ENCODE measurements at regions not wholly inside any gene's neighbourhood (a gene's known extent, or its start where the extent isn't known, plus 50 kb on each side); places are given as distances from the start of the nearest gene placed in this dataset.

DNA sequence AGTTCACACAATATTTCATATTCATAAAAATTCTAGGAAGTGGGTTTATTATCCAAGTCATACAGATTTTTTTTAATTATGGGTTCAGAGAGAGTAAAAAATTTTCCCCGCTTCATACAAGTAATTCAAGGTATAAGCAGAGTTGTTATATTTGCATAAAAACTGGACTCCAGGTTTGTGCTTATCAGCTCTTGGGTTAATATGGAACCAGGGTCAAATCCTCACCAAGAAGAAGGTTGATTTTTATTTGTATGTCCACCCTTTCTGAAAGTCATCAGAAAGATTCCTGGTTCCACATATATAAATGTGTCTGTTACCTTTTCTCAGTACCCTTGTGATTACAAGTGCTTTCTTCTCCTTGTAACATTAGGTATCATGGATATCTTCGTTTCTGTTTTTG lies 143.8 kb upstream of the PKN2 start:
- no peaks in the 10 kb centered on the region for H3K36me3 ChIP-seq (ENCODE audit: control insufficient read depth, insufficient read depth, low read length)
- H3K4me1 ChIP-seq (ENCODE audit: control insufficient read depth, insufficient read depth, low read length), result peaks cover 3% of the 10 kb centered on the region
- H3K27me3 ChIP-seq (ENCODE audit: control insufficient read depth, insufficient read depth, low read length), result no peaks in the 10 kb centered on the region
- H3K9me3 ChIP-seq (ENCODE audit: control insufficient read depth, insufficient read depth, low read length), result no peaks in the 10 kb centered on the region
- no peak overlapping the region for H3K4me3 ChIP-seq (ENCODE audit: low read depth, low read length)
- no peak overlapping the region for H3K9ac ChIP-seq (ENCODE audit: low read depth, low read length)

- H3K4me1 ChIP-seq (ENCODE audit: control insufficient read depth, insufficient read depth, low read length), result peaks cover 3% of the 10 kb centered on the region
- no peak overlapping the region for H3K9ac ChIP-seq (ENCODE audit: low read depth, low read length)
- H3K4me3 ChIP-seq (ENCODE audit: low read depth, low read length), result no peak overlapping the region
- no peaks in the 10 kb centered on the region for H3K9me3 ChIP-seq (ENCODE audit: control insufficient read depth, insufficient read depth, low read length)
- no peaks in the 10 kb centered on the region for H3K36me3 ChIP-seq (ENCODE audit: control insufficient read depth, insufficient read depth, low read length)
- H3K27me3 ChIP-seq (ENCODE audit: control insufficient read depth, insufficient read depth, low read length), result no peaks in the 10 kb centered on the region
These were observed 142.5 kb upstream of the PKN2 start for GRCh38 chr1:88541596-88541995.

DNA sequence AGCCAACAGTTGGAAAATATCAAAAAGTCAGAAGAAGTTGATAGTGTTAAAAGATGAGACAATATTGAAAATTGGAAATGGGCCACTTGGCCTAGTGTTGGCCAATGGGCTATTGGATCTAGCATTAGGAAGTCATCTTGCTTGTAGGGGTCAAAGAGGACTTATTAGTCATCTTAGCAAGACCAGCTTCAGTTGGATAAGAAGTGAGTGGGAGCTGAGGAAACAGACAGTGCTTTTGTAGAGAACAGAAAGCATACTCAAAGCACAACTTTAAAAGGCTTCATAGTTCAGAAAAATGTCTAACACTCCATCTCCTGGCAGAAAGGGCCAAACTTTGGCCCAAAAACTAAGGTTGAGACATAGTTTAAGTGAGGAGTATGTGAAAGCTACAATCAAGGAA lies 139.9 kb upstream of the PKN2 start:
- Histone ChIP-seq H3K36me3 (ENCODE audit: control insufficient read depth, insufficient read depth, low read length) (no peaks in the 10 kb centered on the region), H3K4me3 (ENCODE audit: low read depth, low read length) (no peak overlapping the region), H3K9me3 (ENCODE audit: control insufficient read depth, insufficient read depth, low read length) (no peaks in the 10 kb centered on the region), H3K9ac (ENCODE audit: low read depth, low read length) (no peak overlapping the region), H3K27me3 (ENCODE audit: control insufficient read depth, insufficient read depth, low read length) (no peaks in the 10 kb centered on the region), H3K4me1 (ENCODE audit: control insufficient read depth, insufficient read depth, low read length) (peaks cover 3% of the 10 kb centered on the region)

GRCh38 chr1:88549536-88549935 lies 134.5 kb upstream of the PKN2 start:
- Histone ChIP-seq H3K36me3 (ENCODE audit: control insufficient read depth, insufficient read depth, low read length) (no peaks in the 10 kb centered on the region), H3K9ac (ENCODE audit: low read depth, low read length) (no peak overlapping the region), H3K27me3 (ENCODE audit: control insufficient read depth, insufficient read depth, low read length) (no peaks in the 10 kb centered on the region), H3K4me1 (ENCODE audit: control insufficient read depth, insufficient read depth, low read length) (no peaks in the 10 kb centered on the region), H3K9me3 (ENCODE audit: control insufficient read depth, insufficient read depth, low read length) (no peaks in the 10 kb centered on the region), H3K4me3 (ENCODE audit: low read depth, low read length) (no peak overlapping the region)

DNA sequence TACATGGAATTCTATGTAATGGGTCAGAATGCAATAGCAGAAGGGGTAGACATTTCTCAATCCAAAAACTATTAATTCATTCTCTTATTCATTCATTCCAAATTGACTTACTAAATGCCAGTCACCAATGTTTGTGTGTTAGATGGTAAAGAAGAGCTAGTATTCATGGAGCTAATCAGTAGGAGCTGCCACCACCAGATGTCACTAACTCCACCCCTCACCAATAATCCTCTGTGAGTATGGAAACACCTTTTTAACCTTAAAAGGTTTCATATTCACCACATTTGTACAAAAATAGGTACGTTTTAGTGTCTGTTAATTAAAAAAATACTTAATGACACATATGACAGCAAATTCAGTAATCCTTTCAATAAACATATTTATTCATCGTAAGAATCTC lies 131.8 kb upstream of the PKN2 start:
- no peaks in the 10 kb centered on the region for H3K9me3 ChIP-seq (ENCODE audit: control insufficient read depth, insufficient read depth, low read length)
- no peaks in the 10 kb centered on the region for H3K4me1 ChIP-seq (ENCODE audit: control insufficient read depth, insufficient read depth, low read length)
- H3K4me3 ChIP-seq (ENCODE audit: low read depth, low read length), result no peak overlapping the region
- H3K9ac ChIP-seq (ENCODE audit: low read depth, low read length), result no peak overlapping the region
- H3K36me3 ChIP-seq (ENCODE audit: control insufficient read depth, insufficient read depth, low read length), result no peaks in the 10 kb centered on the region
- H3K27me3 ChIP-seq (ENCODE audit: control insufficient read depth, insufficient read depth, low read length), result no peaks in the 10 kb centered on the region

DNA sequence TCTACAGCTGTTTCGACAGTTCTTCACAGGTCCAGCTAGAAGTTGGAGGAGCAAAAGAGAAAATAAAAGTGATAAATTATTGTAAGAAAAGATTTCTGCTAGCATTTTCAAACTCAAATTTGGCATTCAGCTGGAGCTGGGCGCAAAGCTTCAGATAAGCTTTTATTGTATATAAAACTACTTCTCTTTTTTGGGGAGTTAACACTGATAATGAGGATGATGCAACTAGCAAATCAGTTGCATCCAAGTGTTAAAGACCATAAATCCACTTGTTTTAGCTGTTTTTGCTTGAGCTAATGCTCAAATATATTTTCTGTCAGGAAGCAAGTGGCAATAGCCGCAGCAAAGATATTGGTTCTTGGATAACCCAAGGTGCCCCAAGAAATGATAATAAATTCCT lies 127.1 kb upstream of the PKN2 start:
- no peaks in the 10 kb centered on the region for H3K4me1 ChIP-seq (ENCODE audit: control insufficient read depth, insufficient read depth, low read length)
- H3K36me3 ChIP-seq (ENCODE audit: control insufficient read depth, insufficient read depth, low read length), result no peaks in the 10 kb centered on the region
- H3K27me3 ChIP-seq (ENCODE audit: control insufficient read depth, insufficient read depth, low read length), result no peaks in the 10 kb centered on the region
- H3K4me3 ChIP-seq (ENCODE audit: low read depth, low read length), result no peak overlapping the region
- H3K9me3 ChIP-seq (ENCODE audit: control insufficient read depth, insufficient read depth, low read length), result no peaks in the 10 kb centered on the region
- no peak overlapping the region for H3K9ac ChIP-seq (ENCODE audit: low read depth, low read length)

- Histone ChIP-seq H3K27me3 (ENCODE audit: control insufficient read depth, insufficient read depth, low read length) (no peaks in the 10 kb centered on the region), H3K4me1 (ENCODE audit: control insufficient read depth, insufficient read depth, low read length) (peaks cover under 1% of the 10 kb centered on the region), H3K9me3 (ENCODE audit: control insufficient read depth, insufficient read depth, low read length) (no peaks in the 10 kb centered on the region), H3K36me3 (ENCODE audit: control insufficient read depth, insufficient read depth, low read length) (no peaks in the 10 kb centered on the region), H3K9ac (ENCODE audit: low read depth, low read length) (no peak overlapping the region), H3K4me3 (ENCODE audit: low read depth, low read length) (no peak overlapping the region)
These were observed 123.5 kb upstream of the PKN2 start for GRCh38 chr1:88560621-88561020.

DNA sequence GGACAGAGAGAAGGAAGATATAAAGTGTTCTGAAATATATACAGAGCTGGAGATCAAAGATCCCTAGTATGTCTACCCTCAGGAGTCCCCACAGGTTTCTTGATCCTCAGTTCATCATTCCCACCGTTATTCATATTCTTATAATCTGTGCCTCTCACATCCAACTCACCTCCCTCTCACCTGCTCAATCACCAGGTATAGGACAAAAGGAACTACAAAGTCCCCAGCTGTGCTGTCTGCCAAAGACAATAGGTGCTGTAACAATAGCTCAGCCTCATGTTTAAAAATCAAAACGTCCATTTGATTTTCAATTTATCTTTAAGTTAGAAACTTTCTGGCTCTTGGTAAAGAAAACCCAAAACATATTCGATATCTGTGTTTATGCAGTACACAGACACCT lies 121.1 kb upstream of the PKN2 start:
- Histone ChIP-seq H3K4me1 (ENCODE audit: control insufficient read depth, insufficient read depth, low read length) (peaks cover 4% of the 10 kb centered on the region), H3K4me3 (ENCODE audit: low read depth, low read length) (no peak overlapping the region), H3K36me3 (ENCODE audit: control insufficient read depth, insufficient read depth, low read length) (no peaks in the 10 kb centered on the region), H3K9ac (ENCODE audit: low read depth, low read length) (no peak overlapping the region), H3K27me3 (ENCODE audit: control insufficient read depth, insufficient read depth, low read length) (no peaks in the 10 kb centered on the region), H3K9me3 (ENCODE audit: control insufficient read depth, insufficient read depth, low read length) (no peaks in the 10 kb centered on the region)

- Histone ChIP-seq H3K4me3 (ENCODE audit: low read depth, low read length) (no peak overlapping the region), H3K4me1 (ENCODE audit: control insufficient read depth, insufficient read depth, low read length) (peaks cover 4% of the 10 kb centered on the region), H3K36me3 (ENCODE audit: control insufficient read depth, insufficient read depth, low read length) (no peaks in the 10 kb centered on the region), H3K27me3 (ENCODE audit: control insufficient read depth, insufficient read depth, low read length) (no peaks in the 10 kb centered on the region), H3K9ac (ENCODE audit: low read depth, low read length) (no peak overlapping the region), H3K9me3 (ENCODE audit: control insufficient read depth, insufficient read depth, low read length) (no peaks in the 10 kb centered on the region)
These were observed 117.3 kb upstream of the PKN2 start for GRCh38 chr1:88566615-88567387.

- Histone ChIP-seq H3K27me3 (ENCODE audit: control insufficient read depth, insufficient read depth, low read length) (no peaks in the 10 kb centered on the region), H3K4me1 (ENCODE audit: control insufficient read depth, insufficient read depth, low read length) (no peaks in the 10 kb centered on the region), H3K36me3 (ENCODE audit: control insufficient read depth, insufficient read depth, low read length) (no peaks in the 10 kb centered on the region), H3K4me3 (ENCODE audit: low read depth, low read length) (no peak overlapping the region), H3K9me3 (ENCODE audit: control insufficient read depth, insufficient read depth, low read length) (no peaks in the 10 kb centered on the region), H3K9ac (ENCODE audit: low read depth, low read length) (no peak overlapping the region)
These were observed 112.6 kb upstream of the PKN2 start for GRCh38 chr1:88571506-88571905.

DNA sequence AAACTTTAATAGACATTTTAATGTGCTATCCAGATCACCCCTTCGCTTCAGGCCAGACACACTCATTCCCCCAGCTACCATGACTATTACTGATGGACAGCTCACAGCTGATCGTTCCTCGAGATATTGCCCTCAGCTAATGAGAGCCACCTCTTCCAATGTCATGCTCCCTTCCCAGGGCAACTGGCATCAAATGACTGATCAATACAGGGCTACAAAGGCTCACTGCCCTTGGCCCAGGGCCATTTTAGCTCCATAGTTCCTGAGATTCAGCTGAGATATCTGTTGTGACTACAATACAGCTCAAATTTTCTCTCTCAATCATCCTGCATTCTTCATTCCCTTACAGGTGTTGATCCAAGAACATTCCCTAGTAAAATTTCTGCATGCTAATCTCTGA lies 104.5 kb upstream of the PKN2 start:
- Histone ChIP-seq H3K9ac (ENCODE audit: low read depth, low read length) (no peak overlapping the region), H3K36me3 (ENCODE audit: control insufficient read depth, insufficient read depth, low read length) (no peaks in the 10 kb centered on the region), H3K9me3 (ENCODE audit: control insufficient read depth, insufficient read depth, low read length) (no peaks in the 10 kb centered on the region), H3K4me3 (ENCODE audit: low read depth, low read length) (no peak overlapping the region), H3K4me1 (ENCODE audit: control insufficient read depth, insufficient read depth, low read length) (no peaks in the 10 kb centered on the region), H3K27me3 (ENCODE audit: control insufficient read depth, insufficient read depth, low read length) (no peaks in the 10 kb centered on the region)

DNA sequence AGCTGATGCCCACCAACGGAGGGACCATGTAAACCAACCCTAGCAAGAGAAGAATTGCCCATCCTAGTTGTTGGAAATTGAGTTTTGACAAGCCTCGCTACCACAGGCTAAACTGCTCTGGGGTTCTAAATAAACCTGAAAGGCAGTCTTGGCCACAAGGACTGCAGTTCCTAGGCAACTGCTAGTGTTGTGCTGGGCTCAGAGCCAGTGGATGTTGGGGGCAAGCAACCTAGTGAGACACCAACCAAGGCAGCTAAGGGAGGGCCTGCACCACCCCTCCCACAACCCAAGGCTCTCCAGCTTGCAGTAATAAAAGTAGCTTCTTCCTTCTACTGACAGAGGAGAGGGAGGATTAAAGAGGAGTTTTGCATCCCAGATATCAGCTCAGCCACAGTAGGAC lies 102.4 kb upstream of the PKN2 start:
- H3K9ac ChIP-seq (ENCODE audit: low read depth, low read length), result no peak overlapping the region
- H3K9me3 ChIP-seq (ENCODE audit: control insufficient read depth, insufficient read depth, low read length), result no peaks in the 10 kb centered on the region
- no peaks in the 10 kb centered on the region for H3K36me3 ChIP-seq (ENCODE audit: control insufficient read depth, insufficient read depth, low read length)
- no peaks in the 10 kb centered on the region for H3K27me3 ChIP-seq (ENCODE audit: control insufficient read depth, insufficient read depth, low read length)
- no peaks in the 10 kb centered on the region for H3K4me1 ChIP-seq (ENCODE audit: control insufficient read depth, insufficient read depth, low read length)
- H3K4me3 ChIP-seq (ENCODE audit: low read depth, low read length), result no peak overlapping the region
